ENCODE measurements at regions not wholly inside any gene's neighbourhood (a gene's known extent, or its start where the extent isn't known, plus 50 kb on each side); places are given as distances from the start of the nearest gene placed in this dataset.
"Not testable (repeated sequence)": the region's sequence is repeated elsewhere in the genome, so short reads cannot be mapped to it uniquely, and the experiment has no call there.

GRCh38 chr11:103803062-103803461, 233.4 kb upstream of the DDI1 start:
- no peak for DNase-seq (ENCODE audit: low read depth in 2 of 2)

GRCh38 chr11:103805688-103806009, 230.8 kb upstream of the DDI1 start:
- no peak for DNase-seq (ENCODE audit: low read depth in 2 of 2)

- DNase-seq (ENCODE audit: low read depth in 2 of 2): no peak
These were observed 230.1 kb upstream of the DDI1 start for GRCh38 chr11:103806130-103806895.

GRCh38 chr11:103807806-103808205, 228.6 kb upstream of the DDI1 start:
- DNase-seq (ENCODE audit: low read depth in 2 of 2): no peak

- no peak for DNase-seq (ENCODE audit: low read depth in 2 of 2)
These were observed 228.2 kb upstream of the DDI1 start for GRCh38 chr11:103808252-103808651.

- no peak for DNase-seq (ENCODE audit: low read depth in 2 of 2)
These were observed 224.5 kb upstream of the DDI1 start for GRCh38 chr11:103811870-103812455.

- DNase-seq (ENCODE audit: low read depth in 2 of 2): no peak
These were observed 223.8 kb upstream of the DDI1 start for GRCh38 chr11:103812680-103813079.

- DNase-seq (ENCODE audit: low read depth in 2 of 2): not testable (repeated sequence)
These were observed 216.1 kb upstream of the DDI1 start for GRCh38 chr11:103820345-103820744.

GRCh38 chr11:103824116-103824515, 212.3 kb upstream of the DDI1 start:
- no peak for DNase-seq (ENCODE audit: low read depth in 2 of 2)

- no peak for DNase-seq (ENCODE audit: low read depth in 2 of 2)
These were observed 211.0 kb upstream of the DDI1 start for GRCh38 chr11:103825469-103825868.

GRCh38 chr11:103826856-103827255, 209.6 kb upstream of the DDI1 start:
- no peak for DNase-seq (ENCODE audit: low read depth in 2 of 2)

GRCh38 chr11:103829596-103829995, 206.8 kb upstream of the DDI1 start:
- DNase-seq (ENCODE audit: low read depth in 2 of 2): no peak

- no peak for DNase-seq (ENCODE audit: low read depth in 2 of 2)
These were observed 206.2 kb upstream of the DDI1 start for GRCh38 chr11:103830205-103830604.

GRCh38 chr11:103832762-103833161, 203.7 kb upstream of the DDI1 start:
- no peak for DNase-seq (ENCODE audit: low read depth in 2 of 2)

GRCh38 chr11:103842191-103842590, 194.2 kb upstream of the DDI1 start:
- no peak for DNase-seq (ENCODE audit: low read depth in 2 of 2)

GRCh38 chr11:103842795-103843194, 193.6 kb upstream of the DDI1 start:
- DNase-seq (ENCODE audit: low read depth in 2 of 2): no peak

GRCh38 chr11:103844327-103845215, 191.9 kb upstream of the DDI1 start:
- DNase-seq (ENCODE audit: low read depth in 2 of 2): no peak

- no peak for DNase-seq (ENCODE audit: low read depth in 2 of 2)
These were observed 191.1 kb upstream of the DDI1 start for GRCh38 chr11:103845331-103845730.

- no peak for DNase-seq (ENCODE audit: low read depth in 2 of 2)
These were observed 187.8 kb upstream of the DDI1 start for GRCh38 chr11:103848686-103849085.

- DNase-seq (ENCODE audit: low read depth in 2 of 2): no peak
These were observed 187.1 kb upstream of the DDI1 start for GRCh38 chr11:103849366-103849765.

GRCh38 chr11:103850419-103851165, 185.8 kb upstream of the DDI1 start:
- DNase-seq (ENCODE audit: low read depth in 2 of 2): no peak

GRCh38 chr11:103851166-103851651, 185.2 kb upstream of the DDI1 start:
- DNase-seq (ENCODE audit: low read depth in 2 of 2): no peak

All from stimulated activated CD8-positive, alpha-beta memory T cell treated with anti-CD3 and anti-CD28 coated beads, Interleukin-2, amount 100 ng/mL, for 1 hour (primary cell).